SK-N-SH treated with all-trans-retinoic acid at 6 μM for 48 hours (cell line): ENCODE measurements at regions not wholly inside any gene's neighbourhood (a gene's known extent, or its start where the extent isn't known, plus 50 kb on each side); places are given as distances from the start of the nearest gene placed in this dataset.

Experiments
- ATAC-seq: fragments of 200-7000 bp; cut with Tn5 transposase; 3 replicates; pipeline ENCODE4 v1.9.1; 2020; ENCODE audit warnings: mild to moderate bottlenecking, moderate library complexity
- ARNTL ChIP-seq: fragments of 450-650 bp; formaldehyde crosslinking; IDR thresholded peaks from 2 replicates; pipeline ENCODE4 v1.5.0; 2020; ENCODE audit warnings: low read depth, mild to moderate bottlenecking, moderate library complexity, borderline replicate concordance
- BACH2 ChIP-seq: fragments of 250-450 bp; sonication (Bioruptor Pico); IDR thresholded peaks from 2 replicates; pipeline ENCODE4 v1.9.0; 2021; ENCODE audit warnings: mild to moderate bottlenecking, borderline replicate concordance
- CREB5 ChIP-seq: fragments of 250-450 bp; sonication (Bioruptor Pico); IDR thresholded peaks from 2 replicates; pipeline ENCODE4 v1.5.1; 2020; ENCODE audit warnings: low read depth, mild to moderate bottlenecking, moderate library complexity
- CSDC2 ChIP-seq: fragments of 250-450 bp; sonication (Bioruptor Pico); IDR thresholded peaks from 2 replicates; pipeline ENCODE4 v1.5.0; 2020; ENCODE audit warnings: mild to moderate bottlenecking, moderate library complexity
- CSRNP3 ChIP-seq: fragments of 250-450 bp; sonication (Bioruptor Pico); IDR thresholded peaks from 2 replicates; pipeline ENCODE4 v1.5.1; 2021; ENCODE audit warnings: mild to moderate bottlenecking, moderate library complexity
- ESRRG ChIP-seq: fragments of 250-450 bp; sonication (Bioruptor Pico); IDR thresholded peaks from 2 replicates; pipeline ENCODE4 v1.6.1; 2021; ENCODE audit warnings: mild to moderate bottlenecking
- GLIS3 ChIP-seq: fragments of 250-450 bp; sonication (Bioruptor Pico); IDR thresholded peaks from 2 replicates; pipeline ENCODE4 v1.5.0; 2020; ENCODE audit warnings: mild to moderate bottlenecking, moderate library complexity
- ISL1 ChIP-seq: fragments of 250-450 bp; sonication (Bioruptor Pico); IDR thresholded peaks from 2 replicates; pipeline ENCODE4 v2.1.2; 2022; ENCODE audit warnings: mild to moderate bottlenecking, moderate library complexity
- PATZ1 ChIP-seq: fragments of 250-450 bp; sonication (Bioruptor Pico); IDR thresholded peaks from 2 replicates; pipeline ENCODE4 v1.8.0; 2020; ENCODE audit warnings: mild to moderate bottlenecking, moderate library complexity, borderline replicate concordance
- POU6F1 ChIP-seq: fragments of 250-450 bp; sonication (Bioruptor Pico); IDR thresholded peaks from 2 replicates; pipeline ENCODE4 v1.8.0; 2021; ENCODE audit warnings: low read depth, mild to moderate bottlenecking, moderate library complexity, borderline replicate concordance
- PPARA ChIP-seq: fragments of 250-450 bp; sonication (Bioruptor Pico); IDR thresholded peaks from 2 replicates; pipeline ENCODE4 v1.5.0; 2020; ENCODE audit warnings: mild to moderate bottlenecking, borderline replicate concordance
- RARB ChIP-seq: fragments of 250-450 bp; sonication (Bioruptor Pico); IDR thresholded peaks from 2 replicates; pipeline ENCODE4 v1.8.0; 2021; ENCODE audit warnings: mild to moderate bottlenecking, moderate library complexity
- SNAI2 ChIP-seq: fragments of 250-450 bp; sonication (Bioruptor Pico); IDR thresholded peaks from 2 replicates; pipeline ENCODE4 v1.5.0; 2020; ENCODE audit warnings: mild to moderate bottlenecking, moderate library complexity
- TCF4 ChIP-seq: fragments of 250-450 bp; sonication (Bioruptor Pico); IDR thresholded peaks from 2 replicates; pipeline ENCODE4 v1.8.0; 2021; ENCODE audit warnings: mild to moderate bottlenecking, moderate library complexity, borderline replicate concordance
- TOX ChIP-seq: fragments of 250-450 bp; sonication (Bioruptor Pico); IDR thresholded peaks from 2 replicates; pipeline ENCODE4 v1.8.0; 2021; ENCODE audit warnings: mild to moderate bottlenecking, moderate library complexity, borderline replicate concordance
- TSHZ2 ChIP-seq: fragments of 250-450 bp; sonication (Bioruptor Pico); IDR thresholded peaks from 2 replicates; pipeline ENCODE4 v1.5.0; 2020; ENCODE audit warnings: mild to moderate bottlenecking, moderate library complexity
- ZC3H10 ChIP-seq: fragments of 250-450 bp; sonication (Bioruptor Pico); IDR thresholded peaks from 2 replicates; pipeline ENCODE4 v1.5.1; 2021; ENCODE audit warnings: mild to moderate bottlenecking, moderate library complexity
- ZFP3 ChIP-seq: fragments of 250-450 bp; sonication (Bioruptor Pico); IDR thresholded peaks from 2 replicates; pipeline ENCODE4 v1.5.0; 2020; ENCODE audit warnings: mild to moderate bottlenecking, moderate library complexity
- ZFP30 ChIP-seq: fragments of 450-650 bp; formaldehyde crosslinking; IDR thresholded peaks from 2 replicates; pipeline ENCODE4 v1.5.0; 2022; ENCODE audit warnings: mild to moderate bottlenecking, moderate library complexity
- ZNF565 ChIP-seq: fragments of 450-650 bp; formaldehyde crosslinking; conservative IDR thresholded peaks from 2 replicates; pipeline ENCODE4 v1.5.0; 2020; ENCODE audit warnings: low read depth, mild to moderate bottlenecking, moderate library complexity
- ZNF70 ChIP-seq: fragments of 450-650 bp; formaldehyde crosslinking; IDR thresholded peaks from 2 replicates; pipeline ENCODE4 v1.5.0; 2020; ENCODE audit warnings: mild to moderate bottlenecking, moderate library complexity
- ZNF8 ChIP-seq: fragments of 450-650 bp; formaldehyde crosslinking; IDR thresholded peaks from 2 replicates; pipeline ENCODE4 v1.5.0; 2020; ENCODE audit warnings: mild to moderate bottlenecking, moderate library complexity

GRCh38 chr5:84791730-84792129, 407.1 kb upstream of the EDIL3 start:
- no peak for ATAC-seq
- TF ChIP-seq ZNF565: no peak

GRCh38 chr5:84791138-84791537, 406.5 kb upstream of the EDIL3 start:
- ATAC-seq: no peak
- TF ChIP-seq BACH2 (CRISPR knock-in tag): no peak
- TF ChIP-seq GLIS3 (CRISPR knock-in tag): no peak
- TF ChIP-seq PPARA (CRISPR knock-in tag): no peak
- TF ChIP-seq, all 23 proteins: peak for 0

- no peak for ATAC-seq
- TF ChIP-seq PPARA (CRISPR knock-in tag) (no peak), ISL1 (no peak), RARB (no peak), ZFP3 (CRISPR knock-in tag) (no peak), PATZ1 (no peak), SNAI2 (no peak), GLIS3 (CRISPR knock-in tag) (no peak), BACH2 (CRISPR knock-in tag) (no peak), CREB5 (CRISPR knock-in tag) (no peak), ZC3H10 (no peak), POU6F1 (CRISPR knock-in tag) (no peak), ESRRG (CRISPR knock-in tag) (no peak), CSRNP3 (CRISPR knock-in tag) (no peak), ARNTL (no peak), TCF4 (CRISPR knock-in tag) (no peak), TOX (CRISPR knock-in tag) (no peak), ZNF70 (no peak), TSHZ2 (CRISPR knock-in tag) (no peak), ZNF565 (no peak)
Measured at GRCh38 chr5:84790406-84790805, 405.7 kb upstream of the EDIL3 start.

GRCh38 chr5:84783003-84783402, 398.3 kb upstream of the EDIL3 start:
- ATAC-seq: no peak
- TF ChIP-seq SNAI2 (no peak), CSRNP3 (CRISPR knock-in tag) (no peak), ZNF8 (CRISPR knock-in tag) (no peak), CREB5 (CRISPR knock-in tag) (no peak), TCF4 (CRISPR knock-in tag) (no peak), ISL1 (no peak), ZNF70 (no peak), TSHZ2 (CRISPR knock-in tag) (no peak), CSDC2 (no peak), ARNTL (no peak), RARB (no peak), ZFP30 (no peak)
